ENCODE measurements at regions not wholly inside any gene's neighbourhood (a gene's known extent, or its start where the extent isn't known, plus 50 kb on each side); places are given as distances from the start of the nearest gene placed in this dataset.

- TF ChIP-seq CTCF (IDR thresholded peaks at IDR 0.05) (no peak), POLR2A (IDR thresholded peaks at IDR 0.05) (no peak), EP300 (IDR thresholded peaks at IDR 0.05) (no peak)
Measured at GRCh38 chrX:127574829-127575228, 477.4 kb downstream of the ACTRT1 start.

Measured in ovary (tissue), 3 donors.